ENCODE measurements at regions not wholly inside any gene's neighbourhood (a gene's known extent, or its start where the extent isn't known, plus 50 kb on each side); places are given as distances from the start of the nearest gene placed in this dataset.
"Not testable (repeated sequence)": the region's sequence is repeated elsewhere in the genome, so short reads cannot be mapped to it uniquely, and the experiment has no call there.

DNA sequence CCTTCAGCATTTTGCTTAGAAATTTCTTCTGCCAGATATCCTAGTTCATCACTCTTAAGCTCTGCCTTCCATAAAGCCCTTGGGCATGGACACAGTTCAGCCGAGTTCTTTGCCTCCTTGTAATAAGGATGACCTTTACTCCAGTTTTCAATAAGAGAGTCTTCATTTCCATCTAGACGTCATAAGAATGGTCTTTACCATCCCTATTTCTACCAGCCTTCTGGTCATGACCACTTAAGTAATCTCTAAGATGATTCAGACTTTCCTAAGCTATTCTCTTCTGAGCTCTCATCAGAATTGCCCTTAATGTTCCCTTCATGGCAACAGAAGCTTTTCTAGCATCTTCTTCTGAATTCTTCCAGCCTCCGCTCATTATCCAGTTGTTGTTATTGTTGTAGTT lies 126.1 kb downstream of the TFAP2C start:
- Histone ChIP-seq H3K4me1 (ENCODE audit: insufficient read depth, low read length) (no peaks in the 10 kb centered on the region), H3K27me3 (ENCODE audit: control insufficient read depth in 1 of 2, insufficient read depth in 2 of 2, low read length in 2 of 2) (peaks cover 0 to 3% of the 10 kb centered on the region in 2 experiments), H3K9me3 (ENCODE audit: control insufficient read depth in 1 of 2, insufficient read depth in 1 of 2, low read length in 2 of 2) (peaks cover 0 to 12% of the 10 kb centered on the region in 2 experiments), H3K27ac (ENCODE audit: low read depth in 1 of 2, low read length in 2 of 2) (no peak overlapping the region), H3K4me3 (ENCODE audit: low read length) (no peak overlapping the region), H3K36me3 (ENCODE audit: insufficient read depth, low read length) (no peaks in the 10 kb centered on the region)
- Mint-ChIP-seq H3K36me3 (ENCODE audit: low read depth) (no peaks in the 10 kb centered on the region), H3K4me3 (no peak overlapping the region), H3K27me3 (peaks cover 27% of the 10 kb centered on the region), H3K27ac (no peak overlapping the region), H3K4me1 (ENCODE audit: low read depth) (no peaks in the 10 kb centered on the region), H3K9me3 (no peaks in the 10 kb centered on the region)
- ATAC-seq (ENCODE audit: poor library complexity) (no peak), DNase-seq (no peak)
- TF ChIP-seq CTCF (IDR thresholded peaks at IDR 0.05): no peak
- intact Hi-C loops (cut with DNase I, micrococcal nuclease): no loop called here
- ChIA-PET POLR2A (no interaction called here), CTCF (no interaction called here)

- H3K9me3 ChIP-seq (ENCODE audit: control insufficient read depth in 1 of 2, insufficient read depth in 1 of 2, low read length in 2 of 2): peaks cover 0 to 14% of the 10 kb centered on the region in 2 experiments
- ATAC-seq (ENCODE audit: poor library complexity); H3K36me3 ChIP-seq (ENCODE audit: insufficient read depth, low read length); POLR2A ChIA-PET; H3K27ac Mint-ChIP-seq; H3K4me1 Mint-ChIP-seq (ENCODE audit: low read depth); H3K36me3 Mint-ChIP-seq (ENCODE audit: low read depth); H3K4me3 Mint-ChIP-seq; H3K4me1 ChIP-seq (ENCODE audit: insufficient read depth, low read length); intact Hi-C loops (cut with DNase I, micrococcal nuclease); H3K27me3 ChIP-seq (ENCODE audit: control insufficient read depth in 1 of 2, insufficient read depth in 2 of 2, low read length in 2 of 2); H3K4me3 ChIP-seq (ENCODE audit: low read length); H3K9me3 Mint-ChIP-seq; H3K27ac ChIP-seq (ENCODE audit: low read depth in 1 of 2, low read length in 2 of 2); CTCF ChIA-PET; DNase-seq: not testable (repeated sequence)
- H3K27me3 Mint-ChIP-seq: peaks cover 17% of the 10 kb centered on the region
Observed at GRCh38 chr20:56756658-56757057, 127.6 kb downstream of the TFAP2C start.

GRCh38 chr20:56758706-56759105 lies 129.6 kb downstream of the TFAP2C start:
- Mint-ChIP-seq H3K36me3 (ENCODE audit: low read depth) (no peaks in the 10 kb centered on the region), H3K9me3 (no peaks in the 10 kb centered on the region), H3K4me1 (ENCODE audit: low read depth) (no peaks in the 10 kb centered on the region), H3K27ac (no peak overlapping the region), H3K27me3 (peaks cover 13% of the 10 kb centered on the region), H3K4me3 (no peak overlapping the region)
- intact Hi-C loops (cut with DNase I, micrococcal nuclease): no loop called here
- ChIA-PET POLR2A (no interaction called here), CTCF (no interaction called here)
- peaks cover 0 to 19% of the 10 kb centered on the region in 2 experiments for H3K9me3 ChIP-seq (ENCODE audit: control insufficient read depth in 1 of 2, insufficient read depth in 1 of 2, low read length in 2 of 2)
- TF ChIP-seq CTCF (IDR thresholded peaks at IDR 0.05): no peak
- H3K4me1 ChIP-seq (ENCODE audit: insufficient read depth, low read length): no peaks in the 10 kb centered on the region
- DNase-seq (no peak), ATAC-seq (ENCODE audit: poor library complexity) (no peak)
- H3K27ac ChIP-seq (ENCODE audit: low read depth in 1 of 2, low read length in 2 of 2): no peak overlapping the region
- H3K36me3 ChIP-seq (ENCODE audit: insufficient read depth, low read length): no peaks in the 10 kb centered on the region
- no peak overlapping the region for H3K4me3 ChIP-seq (ENCODE audit: low read length)
- no peaks in the 10 kb centered on the region for H3K27me3 ChIP-seq (ENCODE audit: control insufficient read depth in 1 of 2, insufficient read depth in 2 of 2, low read length in 2 of 2)

DNA sequence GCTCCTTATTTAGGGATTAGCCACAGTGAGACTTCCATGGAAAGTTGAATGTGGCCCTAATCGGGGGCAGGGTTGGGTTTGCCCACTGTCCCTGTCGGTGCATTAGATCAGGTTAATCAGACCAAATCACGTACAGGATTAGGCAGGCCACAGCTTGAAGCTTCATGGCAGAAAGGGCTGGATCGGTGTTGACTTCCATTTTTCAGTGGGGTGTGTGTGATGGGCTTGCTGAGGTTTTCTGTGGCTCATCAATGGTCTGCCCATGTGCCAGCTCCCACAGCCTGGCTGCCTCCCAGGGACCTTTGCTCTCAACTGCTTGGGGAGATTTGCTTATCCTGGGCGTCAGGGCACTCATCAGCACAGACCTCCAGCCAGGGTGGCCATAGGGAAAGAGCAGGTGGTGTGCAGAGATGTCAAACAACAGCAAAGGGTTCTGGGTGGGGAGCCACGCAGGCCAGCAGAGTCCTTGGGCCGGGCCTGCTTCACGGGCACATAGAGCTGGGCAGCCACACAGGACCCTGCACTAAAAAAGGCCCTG lies 130.7 kb downstream of the TFAP2C start:
- H3K27ac ChIP-seq (ENCODE audit: low read depth in 1 of 2, low read length in 2 of 2): no peak overlapping the region
- no peak for TF ChIP-seq CTCF (IDR thresholded peaks at IDR 0.05)
- ChIA-PET CTCF (no interaction called here), POLR2A (no interaction called here)
- no peaks in the 10 kb centered on the region for H3K36me3 ChIP-seq (ENCODE audit: insufficient read depth, low read length)
- ATAC-seq (ENCODE audit: poor library complexity) (no peak), DNase-seq (no peak)
- Mint-ChIP-seq H3K27me3 (peaks cover 6% of the 10 kb centered on the region), H3K4me1 (ENCODE audit: low read depth) (no peaks in the 10 kb centered on the region), H3K4me3 (no peak overlapping the region), H3K36me3 (ENCODE audit: low read depth) (no peaks in the 10 kb centered on the region), H3K27ac (no peak overlapping the region), H3K9me3 (no peaks in the 10 kb centered on the region)
- no peaks in the 10 kb centered on the region for H3K4me1 ChIP-seq (ENCODE audit: insufficient read depth, low read length)
- no peaks in the 10 kb centered on the region for H3K27me3 ChIP-seq (ENCODE audit: control insufficient read depth in 1 of 2, insufficient read depth in 2 of 2, low read length in 2 of 2)
- H3K4me3 ChIP-seq (ENCODE audit: low read length): no peak overlapping the region
- H3K9me3 ChIP-seq (ENCODE audit: control insufficient read depth in 1 of 2, insufficient read depth in 1 of 2, low read length in 2 of 2): peaks cover 0 to 24% of the 10 kb centered on the region in 2 experiments
- intact Hi-C loops (cut with DNase I, micrococcal nuclease): no loop called here

Data from CD4-positive, alpha-beta T cell (primary cell).